Transverse colon (tissue), 4 donors: ENCODE measurements at regions not wholly inside any gene's neighbourhood (a gene's known extent, or its start where the extent isn't known, plus 50 kb on each side); places are given as distances from the start of the nearest gene placed in this dataset.

ENCODE experiments used
- DNase-seq: peaks from one replicate; pipeline ENCODE4 v3.0.0-alpha.2; 2019
- H3K27ac ChIP-seq, 4 donors: fragments of 200-600 bp; sonication (generic); 2 replicates each; pipeline ENCODE4 v1.5.1; 2016 to 2018; ENCODE audit warnings: inconsistent platforms in 4 of 4
- H3K27me3 ChIP-seq: fragments of 200-600 bp; sonication (generic); 2 replicates; pipeline ENCODE4 v1.5.1; 2017; ENCODE audit warnings: inconsistent platforms
- H3K36me3 ChIP-seq, 4 donors: fragments of 200-600 bp; sonication (generic); 2 replicates each; pipeline ENCODE4 v1.5.1; 2017 to 2019; ENCODE audit warnings: inconsistent platforms in 4 of 4
- H3K4me1 ChIP-seq, 4 donors: fragments of 200-600 bp; sonication (generic); 2 replicates each; pipeline ENCODE4 v1.5.1; 2017 to 2020; ENCODE audit warnings: inconsistent platforms in 4 of 4
- H3K4me3 ChIP-seq, 4 donors: fragments of 200-600 bp; sonication (generic); 1 replicate in 1 of 4; 2 replicates in 3 of 4; pipeline versions ENCODE4 v1.5.1 to v1.6.1; 2017 to 2019; ENCODE audit warnings: inconsistent platforms in 4 of 4
- H3K9me3 ChIP-seq, 2 donors: fragments of 200-600 bp; sonication (generic); 2 replicates each; pipeline ENCODE4 v1.5.1; 2017 to 2019; ENCODE audit warnings: inconsistent platforms in 2 of 2
- CTCF ChIP-seq, 5 experiments: fragments of 200-600 bp in 3 of 5; fragments of 450-650 bp in 2 of 5; sonication (generic) in 3 of 5; IDR thresholded peaks; 1 replicate in 2 of 5; 2 replicates in 3 of 5; pipeline ENCODE4 v1.5.1; 2016 to 2017; ENCODE audit warnings: antibody characterized with exemption in 5 of 5, inconsistent platforms in 3 of 5, mild to moderate bottlenecking in 2 of 5, moderate library complexity in 1 of 5
- EP300 ChIP-seq: sonication (generic); formaldehyde crosslinking; IDR thresholded peaks from one replicate; pipeline ENCODE4 v1.6.1; 2017; ENCODE audit warnings: antibody characterized with exemption, low read depth
- POLR2A ChIP-seq: fragments of 450-650 bp; IDR thresholded peaks from one replicate; pipeline ENCODE4 v1.6.1; 2016; ENCODE audit warnings: antibody characterized with exemption, mild to moderate bottlenecking, moderate library complexity
- POLR2AphosphoS5 ChIP-seq, 3 donors: sonication (generic); formaldehyde crosslinking; IDR thresholded peaks; one replicate each; pipeline ENCODE4 v1.6.1; 2016; ENCODE audit warnings: antibody characterized with exemption in 3 of 3
- WGBS, 2 donors: methylation state at CpG; one replicate each; pipeline ENCODE4 v1.1.5; 2018; ENCODE audit warnings: low coverage in 1 of 2; 5-methylcytosine and 5-hydroxymethylcytosine counted together
- in situ Hi-C, 4 donors: fragments of 200-750 bp; cut with MboI; loops; one replicate each; pipeline versions ENCODE4 v1.15.0 to v1.15.1; 2017; ENCODE audit warnings: low sequenced_read_pairs in 3 of 4, low pct_ligation_motif_present in 1 of 4, low pct_unique_long_range_greater_than_20kb in 1 of 4
- intact Hi-C: fragments of 100-400 bp; cut with DNase I; formaldehyde crosslinking; loops from one replicate; pipeline ENCODE4 v1.15.1; 2023; ENCODE audit warnings: low total_unique reads

GRCh38 chr1:38240618-38241017 lies 194.0 kb upstream of the POU3F1 start:
- 97% methylated on average over 2 of the region's 2 CpGs; no CpG with 5 or more reads in 1 of the 2 donors for WGBS, 2 donors
- Histone ChIP-seq H3K4me1 (no peaks in the 10 kb centered on the region), H3K9me3 (no peaks in the 10 kb centered on the region), H3K27ac (no peak overlapping the region), H3K27me3 (no peaks in the 10 kb centered on the region), H3K4me3 (no peak overlapping the region), H3K36me3 (no peaks in the 10 kb centered on the region)
- DNase-seq: no peak
- in situ Hi-C loops: no loop called here
- intact Hi-C loops: no loop called here
- no peak for TF ChIP-seq POLR2A
- no peak for TF ChIP-seq POLR2AphosphoS5 (IDR thresholded peaks at IDR 0.05)
- no peak for TF ChIP-seq EP300
- TF ChIP-seq CTCF (IDR thresholded peaks at IDR 0.05): no peak

GRCh38 chr1:38239258-38239835 lies 192.8 kb upstream of the POU3F1 start:
- TF ChIP-seq EP300 (no peak), POLR2A (no peak), POLR2AphosphoS5 (IDR thresholded peaks at IDR 0.05) (no peak), CTCF (IDR thresholded peaks at IDR 0.05) (no peak)
- Histone ChIP-seq H3K36me3 (no peaks in the 10 kb centered on the region), H3K4me3 (no peak overlapping the region), H3K27me3 (no peaks in the 10 kb centered on the region), H3K9me3 (no peaks in the 10 kb centered on the region), H3K27ac (no peak overlapping the region), H3K4me1 (no peaks in the 10 kb centered on the region)
- in situ Hi-C loops: no loop called here
- 80 to 94% methylated on average over 2 to 6 of the region's 8 CpGs for whole genome bisulfite sequencing, 2 donors
- intact Hi-C loops: no loop called here
- DNase-seq: no peak

- Histone ChIP-seq H3K27me3 (no peaks in the 10 kb centered on the region), H3K4me3 (no peak overlapping the region), H3K4me1 (no peaks in the 10 kb centered on the region), H3K9me3 (no peaks in the 10 kb centered on the region), H3K27ac (no peak overlapping the region), H3K36me3 (no peaks in the 10 kb centered on the region)
- TF ChIP-seq EP300 (no peak), POLR2AphosphoS5 (IDR thresholded peaks at IDR 0.05) (no peak), POLR2A (no peak), CTCF (IDR thresholded peaks at IDR 0.05) (no peak)
- in situ Hi-C loops (no loop called here), intact Hi-C loops (no loop called here)
- WGBS, 2 donors: 77 to 86% methylated on average over 4 to 5 of the region's 5 CpGs
- DNase-seq: no peak
Observed at GRCh38 chr1:38238294-38238693, 191.7 kb upstream of the POU3F1 start.

GRCh38 chr1:38235705-38236104 lies 189.1 kb upstream of the POU3F1 start:
- Histone ChIP-seq H3K36me3 (no peaks in the 10 kb centered on the region), H3K27ac (no peak overlapping the region), H3K4me1 (no peaks in the 10 kb centered on the region), H3K4me3 (no peak overlapping the region), H3K27me3 (no peaks in the 10 kb centered on the region), H3K9me3 (no peaks in the 10 kb centered on the region)
- in situ Hi-C loops (no loop called here), intact Hi-C loops (no loop called here)
- TF ChIP-seq EP300 (no peak), CTCF (IDR thresholded peaks at IDR 0.05) (no peak), POLR2A (no peak), POLR2AphosphoS5 (IDR thresholded peaks at IDR 0.05) (no peak)
- DNase-seq: no peak
- WGBS, 2 donors: 69 to 70% methylated on average over 3 of the region's 3 CpGs
